GM18951 (cell line): ENCODE measurements at regions not wholly inside any gene's neighbourhood (a gene's known extent, or its start where the extent isn't known, plus 50 kb on each side); places are given as distances from the start of the nearest gene placed in this dataset.

Experiments used
- POLR2A ChIP-seq: IDR thresholded peaks from 4 replicates; pipeline ENCODE4 v1.6.1; 2011; ENCODE audit warnings: mild to moderate bottlenecking; ENCODE audit not compliant: insufficient read length, insufficient read depth; ENCODE audit errors: extremely low read depth
- in situ Hi-C: fragments of 300-500 bp; cut with MboI; formaldehyde crosslinking; loops from one replicate; pipeline ENCODE4 v1.12.0; 2022; ENCODE audit warnings: low sequenced_read_pairs, mixed read lengths, inconsistent platforms; ENCODE audit not compliant: unreplicated experiment

- no peak for TF ChIP-seq POLR2A
- in situ Hi-C loops = no loop called here
These were observed 77.5 kb upstream of the IL12A start for GRCh38 chr3:159910991-159911663.

DNA sequence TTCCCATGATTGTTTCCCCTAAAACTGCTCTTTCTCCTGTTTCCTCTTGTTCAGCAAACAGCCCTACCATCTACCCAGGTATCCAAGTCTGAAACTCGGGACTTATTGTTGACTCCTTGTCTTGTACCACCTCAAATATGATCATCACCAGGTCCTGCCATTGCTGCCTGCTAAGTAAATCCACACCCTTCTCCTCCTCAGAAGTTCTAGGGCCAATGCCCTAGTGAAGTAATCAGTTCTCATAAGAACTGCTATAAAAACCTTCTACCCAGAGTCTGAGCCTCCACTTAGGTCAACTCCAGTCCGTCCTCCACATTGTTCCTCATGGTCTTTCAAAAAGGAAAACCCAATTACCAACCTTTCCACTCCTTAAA is 77.0 kb upstream of the IL12A start:
- in situ Hi-C loops = no loop called here
- no peak for TF ChIP-seq POLR2A

DNA sequence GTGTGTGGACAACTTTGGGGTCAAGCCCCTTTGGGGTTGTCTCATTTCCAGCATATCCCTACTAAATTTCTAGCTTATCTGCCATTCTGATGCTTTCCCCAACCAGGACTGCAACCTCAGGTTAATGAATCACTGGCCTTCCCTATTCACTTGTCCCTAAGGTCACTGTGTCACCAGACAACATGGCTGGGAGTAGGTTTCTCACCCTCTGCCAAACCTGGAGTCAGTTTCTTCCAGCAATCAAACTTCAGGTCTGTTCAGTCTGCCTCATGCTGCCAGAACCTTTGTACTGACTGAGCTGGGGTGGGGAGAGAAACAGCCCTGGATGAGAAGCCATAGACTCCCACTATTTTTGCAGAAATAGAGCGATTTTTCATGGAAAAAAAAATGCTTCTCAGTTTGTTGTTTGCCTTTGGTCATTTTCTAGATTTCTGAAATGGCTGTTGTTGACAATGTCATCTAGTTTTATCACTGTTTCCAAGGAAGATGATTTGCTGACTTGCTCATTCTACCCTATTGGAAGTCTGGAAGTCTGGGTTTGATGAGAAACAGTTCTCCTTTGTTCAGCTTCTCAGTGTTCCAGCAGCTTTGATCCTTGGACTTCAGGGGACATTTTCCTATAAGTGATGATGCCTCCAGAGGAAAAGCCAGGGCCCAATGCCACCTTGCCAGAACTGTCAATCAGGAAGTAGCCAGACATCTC is 74.8 kb upstream of the IL12A start:
- in situ Hi-C loops = no loop called here
- TF ChIP-seq POLR2A = no peak

- TF ChIP-seq POLR2A = no peak
- in situ Hi-C loops = no loop called here
These were observed 74.2 kb upstream of the IL12A start for GRCh38 chr3:159914426-159914825.

- in situ Hi-C loops = no loop called here
These were observed 72.6 kb upstream of the IL12A start for GRCh38 chr3:159916052-159916451.

GRCh38 chr3:159917141-159917540 is 71.5 kb upstream of the IL12A start:
- in situ Hi-C loops = no loop called here
- no peak for TF ChIP-seq POLR2A

More at GRCh38 chr3:159916052-159916451, 72.6 kb upstream of the IL12A start:
- no peak for TF ChIP-seq POLR2A

DNA sequence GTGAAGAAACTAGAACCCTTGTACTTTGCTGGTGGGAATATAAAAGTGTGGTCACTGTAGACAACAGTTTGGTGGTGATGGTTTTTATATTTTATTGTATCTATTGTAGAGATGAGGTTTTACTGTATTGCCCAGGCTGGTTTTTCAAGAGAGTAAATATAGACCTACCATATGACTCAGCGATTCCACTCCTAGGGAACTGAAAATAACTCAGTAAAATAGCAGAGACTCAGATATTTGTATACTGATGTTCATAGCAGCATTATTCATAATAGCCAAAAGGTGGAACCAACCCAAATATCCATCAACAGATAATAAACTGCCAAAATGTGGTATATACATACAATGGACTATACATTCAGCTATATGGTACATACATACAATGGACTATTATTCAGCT is 68.8 kb upstream of the IL12A start:
- in situ Hi-C loops = no loop called here
- TF ChIP-seq POLR2A = no peak

DNA sequence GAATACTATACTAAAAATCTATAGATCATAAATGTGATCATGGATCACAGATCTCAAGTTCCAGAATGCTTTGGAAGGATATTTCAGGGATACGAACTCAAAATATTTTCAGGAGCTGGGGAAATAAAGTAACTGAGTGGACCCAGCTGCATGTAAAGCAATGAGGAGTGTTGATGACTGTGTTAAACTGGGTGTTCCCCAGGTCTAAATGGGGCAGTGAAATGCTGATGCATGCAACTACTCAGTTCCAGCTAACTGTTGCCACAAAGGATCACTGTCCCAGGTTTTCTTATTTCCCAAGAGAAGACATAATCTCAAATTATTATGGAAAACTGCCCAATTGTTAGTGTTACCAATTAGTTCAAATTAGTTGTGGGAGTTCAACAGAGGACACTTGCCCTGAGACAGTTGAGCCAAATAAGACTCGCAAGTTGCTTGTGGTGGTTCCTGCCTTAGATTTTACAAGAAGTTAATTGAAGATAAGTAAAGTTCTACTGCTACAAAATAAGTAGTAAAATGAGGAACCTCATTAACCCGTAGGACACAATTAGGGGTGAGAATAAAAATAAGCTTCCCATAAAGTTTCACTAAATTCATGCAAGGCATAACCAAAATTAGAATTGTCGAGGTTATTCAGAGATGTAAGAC is 66.3 kb upstream of the IL12A start:
- in situ Hi-C loops = no loop called here
- TF ChIP-seq POLR2A = no peak

DNA sequence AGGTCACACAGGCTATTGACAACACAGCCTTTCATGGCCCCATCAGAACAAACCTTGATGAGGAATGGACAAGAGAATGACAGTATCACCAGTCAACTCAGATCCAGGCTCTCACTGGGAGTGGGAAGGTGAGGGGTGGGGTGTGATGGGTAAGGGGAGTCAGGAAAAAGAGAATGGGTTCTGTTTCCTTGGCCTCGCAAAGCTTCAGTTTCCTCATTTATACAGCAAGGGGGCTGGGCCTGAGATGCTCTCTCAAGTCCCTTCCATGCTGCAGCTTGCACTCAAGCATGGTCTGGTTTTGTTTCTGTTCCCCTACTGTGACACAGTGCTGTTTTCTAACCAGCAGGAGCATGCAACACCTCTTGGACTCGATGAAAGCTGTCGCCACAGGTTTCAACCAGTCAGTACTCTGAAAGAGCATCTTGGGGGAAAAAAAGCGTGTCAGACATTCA is 65.7 kb upstream of the IL12A start:
- in situ Hi-C loops = no loop called here
- no peak for TF ChIP-seq POLR2A

- TF ChIP-seq POLR2A = no peak
- in situ Hi-C loops = no loop called here
These were observed 65.3 kb upstream of the IL12A start for GRCh38 chr3:159923336-159923735.

DNA sequence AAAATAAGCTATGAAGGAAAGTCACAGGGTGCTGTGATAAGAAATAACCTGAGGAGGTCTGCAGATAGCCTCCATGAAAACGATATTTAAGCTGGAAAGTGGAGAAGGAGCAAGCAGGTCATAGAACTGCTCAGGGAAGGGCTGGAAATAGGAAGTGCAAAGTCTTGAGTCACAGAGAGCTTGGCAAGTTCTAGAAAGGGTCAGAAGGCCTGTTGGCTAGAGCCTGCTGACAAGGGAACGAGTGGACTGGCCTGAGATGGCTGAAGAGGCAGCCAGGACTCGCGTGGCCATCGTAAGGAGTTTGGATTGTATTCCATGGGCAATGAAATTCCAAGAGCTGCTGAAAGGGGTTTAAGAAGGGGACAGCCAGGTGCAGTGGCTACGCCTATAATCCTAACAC is 64.7 kb upstream of the IL12A start:
- no peak for TF ChIP-seq POLR2A
- in situ Hi-C loops = no loop called here

DNA sequence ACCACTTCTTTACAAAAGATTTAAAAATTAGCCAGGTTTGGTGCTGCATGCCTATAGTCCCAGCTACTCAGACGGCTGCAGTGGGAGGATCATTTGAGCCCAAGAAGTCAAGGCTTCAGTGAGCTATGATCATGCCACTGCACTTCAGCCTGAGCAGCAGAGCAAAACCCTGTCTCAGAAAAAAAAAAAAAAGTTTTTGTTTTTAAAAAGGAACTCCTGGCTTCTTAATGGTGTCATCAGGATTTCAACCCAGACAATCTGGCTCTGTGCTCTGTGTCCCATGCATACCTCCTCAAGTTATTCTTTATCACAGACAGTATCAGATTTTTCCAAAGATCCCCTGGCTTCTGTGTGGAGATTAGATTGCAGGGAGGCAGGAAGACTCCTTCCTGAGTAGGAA is 64.2 kb upstream of the IL12A start:
- TF ChIP-seq POLR2A = no peak

DNA sequence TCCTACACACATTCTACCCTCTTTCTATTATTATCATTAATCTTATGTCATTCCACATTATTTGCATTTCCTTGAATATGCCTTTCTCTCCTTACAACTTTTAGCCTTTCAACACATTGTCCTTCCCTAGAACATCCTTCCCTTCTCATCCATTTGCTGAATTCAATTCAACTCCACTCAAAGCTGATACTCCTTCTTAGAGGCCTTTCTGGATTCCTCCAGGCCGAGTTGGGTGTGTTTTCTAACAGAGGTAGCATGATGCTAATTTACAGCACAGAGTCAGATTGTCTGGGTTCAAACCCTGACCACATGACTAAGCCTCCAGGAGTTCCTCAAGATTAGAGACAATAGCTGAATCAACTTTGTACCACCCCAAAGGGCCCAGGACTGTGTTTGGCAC is 63.4 kb upstream of the IL12A start:
- no peak for TF ChIP-seq POLR2A
- in situ Hi-C loops = no loop called here

More for the DNA sequence above, 64.2 kb upstream of the IL12A start:
- in situ Hi-C loops = no loop called here

DNA sequence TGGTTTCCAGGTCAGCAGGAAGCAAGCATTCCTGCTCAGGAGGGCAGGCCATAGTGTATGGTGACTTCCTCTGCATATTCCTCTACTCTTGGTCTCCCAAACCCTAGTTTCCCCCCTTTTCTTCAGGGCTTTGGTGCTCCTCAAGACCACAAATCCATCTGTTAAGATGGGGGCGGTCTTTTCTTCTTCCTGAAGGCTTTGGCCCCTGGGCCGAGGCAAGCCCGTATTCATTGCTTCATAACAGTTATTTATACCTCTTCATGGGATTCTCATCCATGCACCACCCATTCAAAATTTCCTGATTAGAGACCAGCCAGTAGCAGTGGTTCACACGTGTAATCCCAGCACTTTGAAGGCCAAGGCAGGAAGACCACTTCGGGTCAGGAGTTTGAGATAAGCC is 62.1 kb upstream of the IL12A start:
- TF ChIP-seq POLR2A = no peak
- in situ Hi-C loops = no loop called here
